GM21786 (cell line): ENCODE measurements at regions not wholly inside any gene's neighbourhood (a gene's known extent, or its start where the extent isn't known, plus 50 kb on each side); places are given as distances from the start of the nearest gene placed in this dataset.

Experiments
- ATAC-seq: cut with Tn5 transposase; IDR thresholded peaks from one replicate; pipeline ENCODE4 v1.9.1; 2021; ENCODE audit not compliant: unreplicated experiment

DNA sequence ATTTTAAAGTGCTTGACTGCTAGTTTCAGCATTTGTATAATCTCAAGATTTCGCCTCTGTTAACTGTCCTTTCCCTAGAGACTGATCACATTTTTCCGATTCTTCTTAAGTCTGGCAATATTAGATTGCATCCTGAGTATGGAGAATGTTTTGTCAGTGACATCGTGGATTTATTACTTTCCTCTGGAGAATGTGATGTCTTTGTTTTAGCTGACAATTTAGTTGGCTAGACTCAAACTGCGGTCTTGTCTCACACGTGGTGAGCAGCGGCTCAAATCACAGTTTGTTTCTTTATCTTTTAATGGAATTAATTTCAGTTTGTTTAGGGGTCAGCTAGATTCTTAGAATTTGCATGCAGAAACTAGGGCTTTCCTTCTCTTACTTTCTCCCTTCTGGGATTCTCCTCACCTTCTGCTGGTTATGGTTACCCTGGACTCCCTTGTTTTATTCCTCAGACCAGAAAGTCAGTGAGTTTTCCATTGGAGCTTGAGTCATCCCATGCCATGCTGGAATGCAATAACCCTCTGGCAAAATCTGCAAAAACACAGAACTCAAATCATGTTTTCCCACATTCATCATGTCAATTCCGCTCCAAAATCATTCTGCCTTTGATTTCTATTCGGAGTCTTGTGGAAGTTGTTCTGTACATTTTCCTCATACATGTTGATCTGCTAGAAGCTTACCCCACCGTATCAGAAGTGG is 327.2 kb upstream of the TRIB2 start:
- ATAC-seq: no peak

DNA sequence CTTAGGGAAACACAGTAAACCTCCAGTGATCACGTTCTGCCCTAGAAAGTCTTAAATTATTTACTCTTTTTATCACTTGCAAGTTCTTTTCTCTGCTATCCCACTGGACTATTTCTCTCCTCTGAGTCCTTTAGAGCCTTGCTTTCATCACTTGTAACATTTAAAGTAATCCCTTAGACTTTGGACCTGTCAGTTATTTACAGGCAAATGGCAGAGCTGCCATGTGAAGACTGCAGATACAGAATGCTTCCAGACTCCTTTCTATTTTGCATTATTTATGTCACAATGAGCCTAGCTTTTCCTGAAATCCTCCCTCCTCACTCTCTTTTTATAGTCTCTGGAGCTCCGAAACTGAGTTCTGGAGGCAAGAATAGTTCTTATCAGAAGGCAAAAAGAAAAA is 325.6 kb upstream of the TRIB2 start:
- ATAC-seq: no peak

DNA sequence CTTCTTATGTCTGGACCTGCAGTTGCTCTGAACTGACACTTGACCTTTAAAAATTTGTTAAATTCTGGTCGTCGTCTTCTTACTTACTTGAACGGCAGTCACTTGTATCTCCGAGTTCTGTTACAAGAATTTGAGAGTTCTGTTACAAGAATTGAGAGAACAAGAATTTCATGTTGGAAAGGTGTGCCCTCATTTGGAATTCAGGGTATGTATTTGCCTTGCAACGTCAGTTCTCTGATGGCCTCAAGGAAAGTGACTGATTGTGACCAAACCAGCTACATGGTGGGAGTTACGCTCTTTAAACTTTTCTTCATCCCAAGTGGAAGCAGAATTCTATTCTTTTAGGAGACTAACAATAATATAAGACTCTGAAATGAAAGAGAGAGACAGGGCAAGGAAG is 320.0 kb upstream of the TRIB2 start:
- no peak for ATAC-seq

DNA sequence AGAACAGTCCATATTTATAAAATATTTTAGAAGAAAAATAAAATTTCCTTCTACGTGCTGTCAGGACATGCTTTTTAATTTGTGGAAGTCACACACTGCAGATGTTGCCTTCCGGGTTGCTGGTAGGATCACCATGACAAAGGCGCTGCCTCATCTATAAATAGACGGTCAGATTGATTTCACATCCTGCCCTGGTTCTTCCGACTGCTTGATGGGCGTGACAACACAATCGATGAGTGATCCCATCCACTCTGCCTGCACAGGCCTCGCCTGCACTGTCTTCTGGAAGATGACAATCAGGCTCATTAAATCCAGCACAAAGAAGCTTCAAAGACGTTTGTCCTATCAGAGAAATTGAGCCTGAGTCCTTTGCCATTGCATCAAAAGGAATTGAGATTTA is 318.9 kb upstream of the TRIB2 start:
- no peak for ATAC-seq

DNA sequence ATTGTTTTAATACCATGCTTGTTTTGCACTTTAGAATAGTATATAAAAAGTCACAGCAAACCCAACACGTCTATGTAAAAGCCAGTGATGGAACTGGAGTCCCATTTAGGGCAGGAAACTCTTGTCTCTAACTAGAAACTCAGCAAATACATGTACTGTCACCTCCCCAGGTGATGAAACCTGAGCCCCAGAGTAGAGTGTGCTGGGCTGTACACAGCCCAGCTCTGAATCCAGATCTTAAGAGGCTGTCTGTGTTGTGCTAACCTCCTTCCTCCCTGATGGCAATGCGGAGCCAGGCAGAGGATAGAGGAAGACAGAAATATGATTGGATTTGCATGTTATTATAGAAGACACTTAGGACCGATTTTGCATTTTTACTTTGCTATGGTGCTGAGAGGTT is 317.5 kb upstream of the TRIB2 start:
- ATAC-seq: no peak

DNA sequence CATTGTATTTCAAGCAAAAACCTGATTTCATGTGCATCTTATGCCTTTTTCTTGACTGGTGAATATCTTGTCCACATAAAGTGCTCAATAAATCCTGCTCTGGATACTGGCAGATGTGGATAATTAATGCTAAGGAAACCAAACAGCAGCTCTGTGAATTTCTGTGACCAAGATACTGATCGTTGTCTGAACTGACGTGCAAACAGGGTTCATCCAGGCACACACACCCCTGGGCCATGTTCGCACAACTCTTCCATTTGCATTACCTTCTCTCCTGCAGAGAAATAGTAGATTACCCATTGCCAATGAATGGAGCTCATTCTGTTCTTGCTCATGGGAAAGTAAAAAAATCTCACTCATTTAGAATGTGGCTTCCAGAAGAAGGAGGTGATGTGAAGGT is 316.2 kb upstream of the TRIB2 start:
- no peak for ATAC-seq

DNA sequence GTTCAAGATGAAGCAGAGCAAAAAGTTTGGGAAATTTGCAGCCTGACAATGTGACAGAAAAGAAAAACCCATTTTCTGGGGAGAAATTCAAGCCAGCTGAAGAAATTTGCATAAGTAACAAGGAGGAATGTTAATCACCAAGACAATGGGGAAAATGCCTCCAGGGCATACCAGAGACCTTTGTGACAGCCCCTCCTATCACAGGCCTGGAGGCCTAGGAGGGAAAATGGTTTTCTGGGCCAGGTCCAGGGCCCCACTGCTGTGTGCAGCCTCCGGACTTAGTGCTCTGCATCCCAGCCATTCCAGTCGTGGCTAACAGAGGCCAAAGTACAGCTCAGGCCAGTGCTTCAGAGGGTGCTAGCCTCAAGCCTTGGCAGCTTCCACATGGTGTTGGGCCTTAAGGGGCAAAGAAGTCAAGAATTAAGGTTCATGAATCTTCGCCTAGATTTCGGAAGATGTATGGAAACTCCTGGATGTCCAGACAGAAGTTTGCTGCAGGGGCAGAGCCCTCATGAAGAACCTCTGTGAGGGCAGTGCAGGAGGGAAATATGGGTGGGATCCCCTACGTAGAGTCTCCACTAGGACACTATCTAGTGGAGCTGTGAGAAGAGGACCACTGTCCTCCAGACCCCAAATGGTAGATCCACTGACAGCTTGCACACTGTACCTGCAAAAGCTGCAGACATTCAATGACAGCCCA is 314.1 kb upstream of the TRIB2 start:
- no peak for ATAC-seq

DNA sequence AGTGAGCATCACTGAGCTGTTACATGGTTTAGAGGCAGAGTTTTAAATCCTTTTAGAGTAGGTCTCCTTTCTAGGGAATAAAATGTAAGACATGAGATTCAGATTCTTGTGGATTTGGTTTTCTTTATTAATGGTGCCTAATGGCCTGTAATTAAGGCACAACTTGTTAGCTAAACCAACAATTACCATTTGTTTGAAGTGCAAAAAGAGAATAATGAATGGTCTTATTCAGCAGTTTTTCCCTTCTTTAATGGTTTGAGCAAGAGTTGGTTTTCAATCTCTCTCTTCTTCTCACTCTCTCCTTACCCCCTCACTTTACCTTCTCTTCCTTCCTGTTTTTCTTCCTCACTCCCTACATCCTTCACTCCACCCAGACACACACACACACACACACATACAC is 312.2 kb upstream of the TRIB2 start:
- no peak for ATAC-seq

DNA sequence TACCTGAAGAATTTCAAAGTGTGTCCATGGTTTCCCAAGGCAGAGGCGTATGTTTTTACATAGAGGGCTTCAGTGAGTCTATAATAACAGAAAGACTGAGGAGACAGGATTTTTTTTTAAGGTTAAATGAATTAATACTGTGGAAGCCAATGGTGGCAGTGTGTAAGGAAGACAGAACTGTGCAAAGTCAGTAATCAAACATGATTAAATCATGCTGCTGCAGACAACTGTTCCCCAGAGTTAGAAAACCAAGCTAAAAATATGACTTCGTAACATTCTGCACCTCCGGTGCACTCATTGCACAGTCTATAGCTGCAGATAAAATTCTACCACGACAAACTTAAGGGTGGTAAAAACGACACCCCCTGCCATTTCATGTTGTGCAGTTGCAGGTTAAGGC is 309.6 kb upstream of the TRIB2 start:
- ATAC-seq: no peak

DNA sequence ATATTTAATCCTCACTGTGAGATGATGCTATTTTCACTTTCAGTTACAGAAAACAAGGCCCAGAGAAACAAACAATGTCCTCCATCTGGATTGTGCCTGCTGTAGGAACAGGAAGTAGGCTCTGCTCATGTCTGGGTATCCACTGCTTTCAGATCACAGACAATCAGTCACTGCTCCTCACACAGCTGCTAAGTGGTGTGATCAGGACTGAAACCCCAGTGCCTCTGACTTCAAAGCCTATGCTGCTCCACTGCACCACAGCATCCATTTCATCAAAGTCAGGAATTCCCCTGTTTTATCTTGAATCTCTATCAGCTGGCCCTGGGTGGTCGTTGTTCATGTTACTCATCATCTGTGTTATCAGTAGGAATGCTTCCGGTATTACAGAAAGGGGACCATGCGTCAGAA is 303.8 kb upstream of the TRIB2 start:
- peak; percentile 93 for ATAC-seq

DNA sequence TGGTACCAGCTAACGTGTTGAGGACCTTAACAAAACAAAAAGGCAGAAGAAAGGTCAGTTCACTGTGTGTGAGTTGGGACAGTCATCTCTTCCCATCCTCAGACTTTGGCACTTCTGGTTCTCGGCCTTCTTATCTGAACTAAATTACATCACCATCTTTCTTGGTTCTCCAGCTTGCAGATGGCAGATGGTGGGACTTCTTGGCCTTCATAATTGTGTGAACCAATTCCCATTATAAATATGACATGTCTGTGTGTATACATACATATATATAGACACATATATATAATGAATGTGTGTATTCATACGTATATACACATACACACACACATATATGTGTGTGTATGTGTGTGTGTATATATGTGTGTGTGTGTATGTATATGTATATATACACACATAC is 301.2 kb upstream of the TRIB2 start:
- ATAC-seq: no peak

DNA sequence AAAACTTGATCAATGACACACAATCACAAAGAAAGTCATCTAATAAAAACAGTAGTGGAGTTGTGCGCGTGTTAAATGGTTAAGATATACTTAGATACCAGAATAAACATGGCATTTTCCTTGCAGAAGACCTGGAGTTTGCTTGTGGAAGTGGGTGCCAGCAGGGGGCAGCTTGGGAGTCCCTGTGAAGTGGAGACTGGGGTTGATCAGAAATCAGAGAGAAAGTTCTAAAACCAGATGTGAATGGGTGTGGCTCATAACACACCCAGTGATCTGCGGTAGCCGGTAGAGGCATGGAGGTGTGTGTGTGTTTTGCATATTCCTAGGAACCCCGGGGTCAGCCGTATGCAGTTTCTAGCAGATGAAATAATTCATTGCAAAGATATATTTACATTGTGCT is 300.1 kb upstream of the TRIB2 start:
- ATAC-seq: no peak

DNA sequence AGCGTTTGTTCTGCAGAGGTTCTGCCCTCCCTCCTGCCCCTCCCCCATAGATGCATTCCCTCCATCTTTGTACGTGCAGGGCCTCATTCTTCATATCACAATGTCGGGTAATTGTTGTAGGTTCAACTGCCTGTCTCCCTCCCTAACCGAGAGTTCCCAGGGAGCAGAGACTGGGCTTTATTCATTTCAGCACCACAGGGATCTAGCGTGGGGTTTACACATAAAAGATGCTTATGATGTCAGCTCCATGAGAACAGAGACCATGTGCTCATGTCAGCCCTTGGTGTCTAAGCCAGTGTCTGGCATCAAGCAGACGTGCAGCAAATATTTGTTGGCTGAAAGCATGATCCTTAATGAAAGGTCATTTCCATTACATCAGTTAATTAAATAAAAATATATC is 298.9 kb upstream of the TRIB2 start:
- ATAC-seq: no peak

DNA sequence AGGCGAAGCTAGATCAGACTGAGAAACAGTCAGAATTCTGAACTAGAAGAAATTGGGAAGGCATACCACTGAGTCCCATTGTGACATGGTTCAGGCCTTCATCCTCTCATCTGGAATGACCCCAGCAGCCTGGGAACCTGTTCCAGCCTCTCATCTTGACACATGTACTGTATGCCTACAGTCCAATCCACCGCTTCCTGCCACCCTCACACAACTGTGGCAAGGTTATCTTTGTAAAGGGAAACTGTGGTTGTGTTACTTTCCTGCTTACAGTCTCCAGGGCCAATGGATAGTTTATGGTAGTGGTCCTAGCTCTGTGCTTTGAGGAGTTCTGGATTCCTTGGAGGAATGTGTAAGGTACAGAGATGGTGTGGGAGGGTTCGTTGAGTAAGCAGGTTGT is 296.9 kb upstream of the TRIB2 start:
- ATAC-seq: no peak

DNA sequence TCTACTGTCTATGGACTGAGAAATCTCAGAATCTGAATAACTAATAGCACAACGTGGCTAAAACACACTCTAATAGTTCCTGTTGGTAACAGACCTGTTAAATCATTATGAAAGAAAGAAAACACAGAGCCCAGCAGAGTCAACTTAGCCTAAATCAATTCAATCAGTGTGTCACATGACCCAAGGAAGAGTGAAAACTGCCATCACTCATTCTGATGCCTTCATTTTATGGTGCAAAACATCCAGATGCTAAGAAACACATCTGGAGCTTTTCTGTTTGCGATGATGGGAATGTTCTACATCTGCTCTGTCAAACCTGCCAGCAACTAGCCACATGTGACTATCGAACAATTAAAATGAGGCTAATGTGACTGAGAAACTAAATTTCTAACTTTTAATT is 295.7 kb upstream of the TRIB2 start:
- no peak for ATAC-seq

DNA sequence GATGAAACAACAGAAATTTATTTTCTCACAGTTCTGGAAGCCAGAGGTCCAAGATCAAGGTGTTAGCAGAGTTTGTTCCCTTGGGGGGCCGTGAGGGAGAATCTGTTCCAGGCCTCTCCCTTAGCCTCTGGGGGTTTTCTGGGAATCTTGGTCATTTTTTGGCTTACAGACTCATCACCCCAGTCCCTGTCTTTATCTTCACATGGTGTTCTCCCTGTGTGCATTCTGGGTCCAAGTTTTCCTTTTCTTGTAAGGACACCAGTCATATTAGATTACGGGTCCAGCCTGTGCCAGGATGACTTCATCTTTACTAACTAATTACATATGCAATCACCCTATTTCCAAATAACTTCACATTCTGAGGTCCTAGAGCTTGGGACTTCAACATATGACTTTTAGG is 292.5 kb upstream of the TRIB2 start:
- no peak for ATAC-seq

DNA sequence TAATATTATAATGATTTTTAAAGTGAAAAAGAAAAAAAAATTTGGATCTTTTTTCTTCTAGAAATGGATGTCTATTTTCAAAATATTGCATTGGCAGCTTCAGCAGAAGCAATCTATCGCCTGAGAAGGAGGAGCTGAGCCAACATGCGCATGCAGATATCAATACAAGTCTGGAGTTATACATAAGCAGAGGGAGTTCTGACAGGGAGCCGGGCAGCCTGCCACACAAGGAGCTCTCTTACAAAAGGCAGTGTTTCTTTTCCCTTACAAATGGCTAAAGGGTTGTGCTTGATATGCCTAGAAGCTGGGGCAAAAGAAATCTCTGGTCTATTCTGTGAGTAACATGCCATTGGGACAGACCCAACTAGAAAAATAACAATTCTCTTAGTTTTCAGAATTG is 291.9 kb upstream of the TRIB2 start:
- no peak for ATAC-seq

DNA sequence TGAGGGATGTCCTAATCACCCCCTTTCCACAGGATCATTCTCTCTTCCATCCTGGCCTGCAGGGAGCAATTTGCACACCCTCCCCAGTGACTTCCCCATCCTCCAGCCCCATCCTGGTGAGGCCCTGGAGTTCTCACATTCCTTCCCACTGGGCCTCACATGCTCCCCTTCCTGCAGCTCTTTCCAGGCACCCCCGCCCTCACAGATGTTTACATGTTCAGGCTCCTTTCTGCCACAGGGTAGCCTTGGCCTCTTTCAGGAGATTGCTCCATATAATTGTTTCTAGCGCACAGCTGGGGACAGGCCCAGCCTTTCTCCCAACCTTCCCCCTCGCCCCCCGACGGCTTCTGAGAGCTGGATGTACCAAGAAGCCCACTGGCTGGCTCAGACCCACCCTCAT is 288.4 kb upstream of the TRIB2 start:
- no peak for ATAC-seq

DNA sequence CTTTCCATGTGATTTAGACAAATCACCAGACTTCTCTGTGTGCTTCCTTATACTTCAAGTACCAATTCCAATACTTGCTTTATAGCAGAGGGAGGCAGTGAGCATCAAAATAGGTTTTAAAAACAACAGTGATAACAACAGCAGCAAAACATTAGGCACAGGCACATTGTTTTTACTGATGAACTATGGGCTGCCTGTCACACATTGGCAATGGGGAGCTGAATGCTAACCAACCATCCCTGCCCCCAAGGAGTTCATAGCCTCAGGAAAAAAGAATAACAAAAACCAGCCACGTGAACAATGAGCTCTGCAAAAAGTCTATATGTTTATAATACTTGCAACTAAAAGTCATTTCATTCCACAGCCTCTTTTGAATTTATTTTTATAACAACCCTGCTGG is 287.9 kb upstream of the TRIB2 start:
- ATAC-seq: no peak

DNA sequence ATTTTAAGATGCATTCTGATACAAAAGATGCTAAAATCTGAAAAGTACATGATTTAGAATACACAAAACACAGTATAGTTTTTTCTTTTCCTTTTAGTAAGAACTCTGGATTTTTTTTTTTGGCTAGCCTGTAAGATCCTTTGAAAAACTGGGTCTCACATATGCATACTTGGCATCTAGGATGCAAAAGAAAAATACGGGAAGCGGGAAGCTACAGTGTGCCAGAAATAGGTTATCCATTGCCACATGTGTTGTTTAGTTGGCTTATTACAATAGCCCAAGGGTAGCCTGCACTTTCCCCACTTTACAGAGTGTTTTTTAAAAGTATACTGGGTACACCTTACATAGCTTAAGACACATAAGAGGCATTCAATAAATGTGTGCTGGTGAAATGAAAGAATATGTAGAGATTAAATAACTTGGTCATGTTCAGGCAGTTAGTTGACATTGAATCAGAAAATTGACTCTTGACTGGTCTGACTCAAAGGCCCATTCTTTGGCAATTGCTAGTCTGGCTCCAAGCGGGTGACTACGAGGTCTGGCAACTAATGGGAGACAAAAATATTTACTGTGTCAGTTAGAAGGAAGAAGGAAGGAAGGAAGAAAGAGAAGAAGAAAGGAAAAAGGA is 286.8 kb upstream of the TRIB2 start:
- ATAC-seq: no peak

DNA sequence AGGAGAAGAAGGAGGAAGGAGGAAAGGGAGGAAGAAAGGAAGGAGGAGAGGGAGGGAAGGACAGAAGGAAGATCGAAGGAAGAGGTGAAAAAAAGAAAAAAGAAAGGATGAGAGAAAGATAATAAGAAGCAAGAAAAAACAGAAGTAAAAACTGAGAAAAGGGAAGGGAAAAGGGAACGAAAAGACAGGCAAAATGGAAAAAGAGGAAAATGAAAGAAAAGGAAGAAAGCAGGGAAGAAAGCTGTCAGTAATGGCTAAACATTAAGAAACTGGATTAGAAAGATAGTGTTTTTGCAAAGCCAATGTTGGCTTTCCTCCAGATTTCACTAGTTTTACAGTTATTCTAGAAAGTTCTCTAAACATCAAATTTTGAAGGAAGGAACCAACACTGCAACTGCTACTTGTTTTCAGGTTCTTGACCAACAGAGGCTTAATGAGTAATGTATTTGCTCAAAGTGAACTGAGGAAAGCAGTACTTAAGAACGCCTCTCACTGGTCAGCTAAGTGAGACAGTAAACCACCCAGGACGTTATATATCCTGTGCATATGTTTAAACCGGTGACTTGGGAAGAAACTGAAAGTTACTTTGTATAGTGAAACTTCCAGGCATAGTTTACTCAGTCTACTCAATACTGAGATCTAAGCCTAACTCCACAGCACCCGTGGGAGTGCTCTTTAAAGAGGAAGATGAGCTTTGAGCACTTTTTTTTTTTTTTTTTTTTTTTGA is 286.2 kb upstream of the TRIB2 start:
- ATAC-seq: peak; percentile 99
